IPS-15b (cell line): ENCODE measurements at regions not wholly inside any gene's neighbourhood (a gene's known extent, or its start where the extent isn't known, plus 50 kb on each side); places are given as distances from the start of the nearest gene placed in this dataset.

Experiments used
- H3K27me3 ChIP-seq: one replicate; pipeline ENCODE4 v1.6.1; 2013; ENCODE audit warnings: low read length; ENCODE audit not compliant: control insufficient read depth, insufficient read depth
- H3K36me3 ChIP-seq: one replicate; pipeline ENCODE4 v1.6.1; 2013; ENCODE audit warnings: low read length; ENCODE audit not compliant: control insufficient read depth, insufficient read depth
- H3K4me1 ChIP-seq: one replicate; pipeline ENCODE4 v1.6.1; 2013; ENCODE audit warnings: mild to moderate bottlenecking, low read length; ENCODE audit not compliant: control insufficient read depth, insufficient read depth
- H3K4me3 ChIP-seq: one replicate; pipeline ENCODE4 v1.5.1; 2013; ENCODE audit warnings: low read depth, low read length
- H3K9ac ChIP-seq: one replicate; pipeline ENCODE4 v1.6.1; 2013; ENCODE audit warnings: low read depth, mild to moderate bottlenecking, low read length
- H3K9me3 ChIP-seq: one replicate; pipeline ENCODE4 v1.6.1; 2013; ENCODE audit warnings: mild to moderate bottlenecking, low read length; ENCODE audit not compliant: control insufficient read depth, insufficient read depth

DNA sequence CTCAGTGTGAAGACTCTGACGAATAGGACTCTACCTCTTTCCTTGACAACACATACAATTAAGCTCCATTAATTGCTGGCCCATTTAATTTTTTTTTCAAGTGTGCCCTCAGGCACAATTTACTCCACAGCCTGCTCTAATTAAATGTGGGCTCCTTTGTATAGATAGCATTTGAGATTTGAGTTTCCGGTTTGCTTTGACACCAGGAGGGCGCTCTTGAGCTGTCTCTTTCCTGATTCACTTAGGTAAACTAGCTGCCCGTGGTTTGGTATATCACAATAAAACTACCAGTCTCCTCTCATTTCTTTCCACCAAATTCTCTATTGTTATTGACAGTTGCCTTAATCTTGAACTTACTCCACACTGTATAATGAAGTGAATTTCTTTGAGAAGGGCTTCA, 666.0 kb downstream of the DSC3 start:
- Histone ChIP-seq H3K9ac (no peak overlapping the region), H3K36me3 (no peaks in the 10 kb centered on the region), H3K4me1 (no peaks in the 10 kb centered on the region), H3K9me3 (no peaks in the 10 kb centered on the region), H3K4me3 (no peak overlapping the region), H3K27me3 (no peaks in the 10 kb centered on the region)

DNA sequence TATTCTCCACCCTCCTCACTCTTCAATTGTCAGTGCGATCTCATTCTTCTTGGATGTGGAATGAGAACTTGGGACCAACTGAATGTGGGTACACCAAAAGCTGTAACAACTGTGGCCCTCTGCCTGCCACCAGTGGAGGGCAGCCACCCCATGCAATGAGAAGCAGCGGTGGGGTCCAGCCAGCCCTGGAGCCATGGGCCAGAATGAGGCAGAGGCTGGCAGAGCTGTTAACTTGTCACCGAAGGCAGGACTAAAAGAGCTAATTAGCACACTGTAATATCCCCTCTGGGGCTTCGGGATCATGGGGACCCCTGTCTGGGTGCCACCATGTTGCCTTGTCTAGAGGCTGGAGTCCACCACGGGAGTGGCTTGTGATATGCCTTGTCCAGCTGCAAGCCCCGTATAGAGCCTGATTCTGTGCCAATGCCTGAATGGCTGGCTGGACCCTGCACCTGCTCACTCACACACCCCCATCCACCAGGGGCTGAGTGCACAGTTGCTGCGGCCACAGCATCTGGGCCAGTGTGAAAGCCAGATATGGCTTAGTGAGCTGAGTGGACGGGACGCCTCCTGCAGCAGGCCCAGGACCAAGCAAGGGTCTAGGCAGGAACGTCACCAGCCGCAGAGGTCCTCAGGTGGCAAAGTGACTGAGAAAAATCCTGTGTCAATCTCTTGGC, 680.5 kb downstream of the DSC3 start:
- H3K4me1 ChIP-seq = no peaks in the 10 kb centered on the region
- no peak overlapping the region for H3K9ac ChIP-seq
- H3K36me3 ChIP-seq = no peaks in the 10 kb centered on the region
- H3K4me3 ChIP-seq = no peak overlapping the region
- H3K27me3 ChIP-seq = no peaks in the 10 kb centered on the region
- no peaks in the 10 kb centered on the region for H3K9me3 ChIP-seq

DNA sequence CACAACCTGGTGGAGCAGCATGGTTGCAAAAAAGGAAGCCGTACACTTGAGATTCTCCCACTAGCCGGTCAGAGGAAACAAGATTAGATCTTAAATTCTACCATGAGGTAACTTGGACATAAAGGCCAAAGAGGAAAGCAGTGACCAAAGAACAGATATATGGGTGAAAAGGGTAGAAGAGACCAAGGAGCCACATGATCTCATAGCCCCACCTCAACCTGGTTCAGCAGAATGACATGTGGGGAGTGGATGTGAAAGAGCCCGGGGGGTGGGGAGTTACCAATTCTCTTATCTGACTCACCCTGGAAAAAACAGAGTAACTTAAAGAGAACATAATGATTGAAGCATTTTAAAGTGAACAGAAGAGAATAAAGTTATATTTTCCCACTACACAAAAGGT, 683.0 kb downstream of the DSC3 start:
- H3K9me3 ChIP-seq = no peaks in the 10 kb centered on the region
- no peak overlapping the region for H3K4me3 ChIP-seq
- H3K9ac ChIP-seq = no peak overlapping the region
- H3K36me3 ChIP-seq = no peaks in the 10 kb centered on the region
- H3K4me1 ChIP-seq = no peaks in the 10 kb centered on the region
- no peaks in the 10 kb centered on the region for H3K27me3 ChIP-seq

DNA sequence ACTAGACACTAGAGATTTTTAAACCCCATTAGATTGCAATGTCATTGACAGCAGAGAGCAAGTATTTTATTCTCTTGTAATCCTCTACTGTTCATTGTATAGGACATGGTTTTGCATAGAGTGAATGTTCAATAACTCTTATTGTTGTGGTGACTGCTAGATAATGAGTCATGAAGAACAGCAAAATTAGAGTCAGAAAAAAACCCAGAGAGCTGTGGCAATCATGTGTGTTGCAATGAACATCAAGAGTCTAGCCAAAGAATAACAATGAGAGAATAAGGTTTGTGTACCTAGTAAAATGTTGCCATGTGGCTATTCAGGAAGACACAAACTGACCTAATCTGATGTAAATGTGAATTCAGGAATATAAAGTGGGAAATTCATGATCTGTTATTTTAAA, 684.0 kb downstream of the DSC3 start:
- H3K27me3 ChIP-seq = no peaks in the 10 kb centered on the region
- H3K9ac ChIP-seq = no peak overlapping the region
- H3K4me1 ChIP-seq = no peaks in the 10 kb centered on the region
- H3K36me3 ChIP-seq = no peaks in the 10 kb centered on the region
- H3K4me3 ChIP-seq = no peak overlapping the region
- H3K9me3 ChIP-seq = no peaks in the 10 kb centered on the region

DNA sequence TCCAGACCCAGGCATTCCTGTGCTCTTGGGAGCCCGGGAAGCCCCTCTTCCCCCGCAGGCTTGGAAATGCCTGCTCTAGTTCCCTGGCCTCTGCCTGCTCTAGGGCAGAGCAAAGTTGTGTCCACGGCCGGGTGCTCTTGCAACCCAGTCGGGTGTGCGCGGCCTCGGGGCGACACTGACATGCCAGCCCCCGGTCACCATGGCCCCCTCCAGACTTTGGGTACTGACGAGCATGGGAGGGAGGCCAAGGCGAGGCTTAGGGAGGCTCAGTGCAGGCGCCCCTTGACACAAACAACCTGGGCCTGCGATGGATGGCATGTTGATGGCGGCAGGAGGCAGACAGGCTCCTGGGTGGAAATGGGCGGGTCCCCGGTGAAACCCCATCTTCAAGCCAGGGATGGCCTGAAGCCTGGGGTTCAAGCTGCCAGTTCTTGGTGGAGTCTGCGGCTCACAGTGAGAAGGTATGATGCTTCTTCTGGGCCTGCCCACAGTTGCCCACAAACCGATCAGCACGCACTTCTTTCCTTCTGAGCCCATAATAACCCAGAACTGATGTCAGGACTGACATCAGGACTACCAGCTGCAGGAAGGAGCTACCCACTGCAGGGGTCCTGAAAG, 689.9 kb downstream of the DSC3 start:
- Histone ChIP-seq H3K9me3 (no peaks in the 10 kb centered on the region), H3K27me3 (no peaks in the 10 kb centered on the region), H3K4me3 (no peak overlapping the region), H3K36me3 (no peaks in the 10 kb centered on the region), H3K9ac (no peak overlapping the region), H3K4me1 (no peaks in the 10 kb centered on the region)

DNA sequence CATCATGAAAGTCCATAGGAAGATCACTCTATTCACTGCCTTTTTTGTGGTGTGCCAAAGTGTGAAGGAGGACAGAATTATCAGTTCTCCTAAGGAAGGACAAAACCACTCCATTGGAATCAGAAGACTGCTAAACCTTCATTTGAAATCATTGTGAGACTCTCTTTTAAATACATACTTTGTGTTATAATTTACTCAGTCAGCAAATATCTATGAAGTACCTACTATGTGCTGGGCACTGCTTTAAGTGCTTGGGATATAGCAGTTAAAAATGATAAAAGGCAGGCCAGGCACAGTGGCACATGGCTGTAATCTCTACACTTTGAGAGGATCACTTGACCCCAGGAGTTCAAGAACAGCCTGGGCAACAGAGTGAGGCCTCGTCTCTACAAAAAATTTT, 692.3 kb downstream of the DSC3 start:
- Histone ChIP-seq H3K4me1 (no peaks in the 10 kb centered on the region), H3K9me3 (no peaks in the 10 kb centered on the region), H3K9ac (no peak overlapping the region), H3K4me3 (no peak overlapping the region), H3K36me3 (no peaks in the 10 kb centered on the region), H3K27me3 (no peaks in the 10 kb centered on the region)

DNA sequence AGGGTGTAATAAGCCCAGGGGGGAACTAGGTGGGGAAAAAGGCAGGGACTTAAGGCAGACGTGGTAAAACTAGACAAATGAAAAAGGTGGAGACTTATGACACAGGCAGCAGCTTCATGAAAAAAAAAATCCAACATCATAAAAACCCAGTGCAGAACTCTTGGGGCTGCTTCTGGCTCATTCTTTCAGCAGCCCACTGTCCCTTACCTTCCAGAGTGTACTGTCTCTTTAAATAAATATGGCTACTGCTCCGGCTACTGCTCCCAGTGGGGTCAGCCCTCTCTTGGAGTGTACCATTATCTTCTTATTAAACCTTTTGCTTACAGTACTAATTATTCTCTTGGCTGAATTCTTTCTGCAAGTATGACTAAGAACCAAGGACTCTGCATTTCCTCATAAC, 699.5 kb downstream of the DSC3 start:
- H3K4me3 ChIP-seq = no peak overlapping the region

DNA sequence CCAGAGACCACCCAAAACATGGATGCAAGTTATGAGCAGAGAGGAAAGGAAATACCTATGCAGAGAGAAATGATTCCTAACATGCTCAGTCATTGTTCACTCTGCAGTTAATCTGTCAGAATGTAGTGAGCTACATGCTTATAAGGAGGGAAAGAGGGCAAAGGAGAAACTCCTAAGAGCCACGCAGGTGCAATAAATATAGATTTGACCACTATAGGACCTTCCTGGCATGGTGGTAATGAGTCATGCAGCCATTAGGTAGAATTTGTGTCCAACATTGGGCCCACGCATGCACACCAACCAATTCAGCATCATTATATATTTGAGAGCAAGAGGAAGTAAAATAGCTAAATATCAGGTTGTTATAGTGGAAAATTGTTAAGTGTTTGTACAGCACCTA, 699.9 kb downstream of the DSC3 start:
- no peaks in the 10 kb centered on the region for H3K27me3 ChIP-seq

More for the DNA sequence above, 699.5 kb downstream of the DSC3 start:
- no peak overlapping the region for H3K9ac ChIP-seq
- peaks cover 3% of the 10 kb centered on the region for H3K4me1 ChIP-seq
- H3K27me3 ChIP-seq = no peaks in the 10 kb centered on the region
- no peaks in the 10 kb centered on the region for H3K36me3 ChIP-seq
- H3K9me3 ChIP-seq = no peaks in the 10 kb centered on the region

DNA sequence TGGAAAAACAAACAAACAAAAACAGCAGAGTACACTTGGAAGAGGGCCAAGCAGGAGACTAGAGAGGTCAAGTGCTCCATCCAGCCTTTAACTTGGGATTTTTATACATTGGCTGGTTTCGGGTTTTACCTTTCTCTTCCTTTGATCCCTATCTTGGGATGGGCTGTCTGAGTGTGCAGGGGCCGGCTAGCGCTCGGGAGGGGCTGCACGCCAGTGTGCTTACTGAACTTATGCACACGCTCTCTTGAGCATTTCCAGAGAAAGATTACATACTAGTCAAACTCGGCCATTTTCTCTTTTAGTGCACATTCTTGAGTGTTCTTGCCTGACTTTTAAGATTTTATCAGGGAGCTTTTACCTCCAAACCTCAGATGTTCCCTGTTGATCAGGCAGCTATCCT, 707.8 kb downstream of the DSC3 start:
- H3K4me3 ChIP-seq = no peak overlapping the region
- H3K9ac ChIP-seq = no peak overlapping the region
- no peaks in the 10 kb centered on the region for H3K9me3 ChIP-seq
- no peaks in the 10 kb centered on the region for H3K36me3 ChIP-seq
- H3K4me1 ChIP-seq = peaks cover 6% of the 10 kb centered on the region
- H3K27me3 ChIP-seq = no peaks in the 10 kb centered on the region

More for the DNA sequence above, 699.9 kb downstream of the DSC3 start:
- Histone ChIP-seq H3K36me3 (no peaks in the 10 kb centered on the region), H3K4me1 (peaks cover 6% of the 10 kb centered on the region), H3K9ac (no peak overlapping the region), H3K9me3 (no peaks in the 10 kb centered on the region), H3K4me3 (no peak overlapping the region)

DNA sequence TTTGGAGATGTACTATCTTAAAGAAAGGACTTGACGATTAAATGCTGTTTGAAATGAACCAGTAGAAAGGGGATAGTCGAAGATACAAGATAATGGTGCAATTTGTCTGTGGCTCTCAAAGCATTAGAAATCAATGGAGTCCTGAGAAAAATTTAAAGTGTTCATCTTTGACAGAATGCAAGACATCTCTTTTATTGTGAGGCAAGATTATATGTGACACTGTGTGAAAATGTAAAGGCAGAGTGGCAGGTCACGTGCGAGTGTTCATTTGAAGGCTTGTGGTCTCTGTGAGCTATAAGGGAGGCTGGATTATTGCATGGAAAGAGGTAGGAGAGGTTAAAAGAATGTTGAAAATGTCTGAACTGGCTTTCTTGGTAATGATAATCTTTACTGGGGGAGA, 709.2 kb downstream of the DSC3 start:
- Histone ChIP-seq H3K9me3 (no peaks in the 10 kb centered on the region), H3K36me3 (no peaks in the 10 kb centered on the region), H3K9ac (no peak overlapping the region), H3K4me1 (peaks cover 5% of the 10 kb centered on the region), H3K27me3 (no peaks in the 10 kb centered on the region), H3K4me3 (no peak overlapping the region)

DNA sequence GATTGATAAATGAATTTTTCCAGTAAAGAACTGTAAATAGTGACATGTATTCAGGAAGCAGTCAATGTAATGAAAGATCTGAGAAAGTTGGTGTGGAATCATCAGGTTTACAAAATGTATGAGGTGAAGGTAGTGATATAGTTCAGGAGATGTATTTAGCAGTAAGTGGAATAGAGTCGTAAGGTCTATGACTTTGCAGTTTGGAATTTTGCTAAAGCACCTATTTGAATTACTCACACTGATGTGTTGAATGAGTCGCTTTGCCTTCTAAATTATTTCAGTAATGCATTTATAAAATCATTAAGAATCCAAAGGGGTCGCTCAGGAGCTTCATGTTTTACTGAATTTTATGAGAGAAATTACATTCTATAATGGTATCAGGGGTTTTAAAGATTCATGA, 713.7 kb downstream of the DSC3 start:
- H3K4me3 ChIP-seq = no peak overlapping the region
- no peaks in the 10 kb centered on the region for H3K36me3 ChIP-seq
- H3K27me3 ChIP-seq = no peaks in the 10 kb centered on the region
- H3K9ac ChIP-seq = no peak overlapping the region
- H3K9me3 ChIP-seq = no peaks in the 10 kb centered on the region
- no peaks in the 10 kb centered on the region for H3K4me1 ChIP-seq

DNA sequence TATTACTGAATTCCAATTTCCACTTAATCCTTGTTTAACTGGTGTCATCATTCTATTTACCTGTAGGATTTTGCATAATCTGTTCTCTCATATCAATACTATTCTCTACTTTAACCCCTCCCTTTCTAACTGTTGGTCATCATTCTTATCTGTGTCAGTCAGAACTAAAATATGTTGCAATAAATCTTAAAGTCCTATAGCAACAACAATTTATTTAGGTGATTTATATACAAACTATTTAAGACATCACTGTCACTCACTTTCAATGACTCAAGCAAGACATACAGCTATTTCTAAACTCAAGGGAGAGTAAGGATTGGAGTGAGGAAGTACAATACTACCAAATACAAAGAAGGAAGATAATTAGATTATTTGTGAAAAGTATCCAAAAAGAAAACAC, 740.4 kb downstream of the DSC3 start:
- Histone ChIP-seq H3K27me3 (no peaks in the 10 kb centered on the region), H3K9ac (no peak overlapping the region), H3K4me3 (no peak overlapping the region), H3K4me1 (no peaks in the 10 kb centered on the region), H3K36me3 (no peaks in the 10 kb centered on the region), H3K9me3 (no peaks in the 10 kb centered on the region)
